ENCODE measurements at regions not wholly inside any gene's neighbourhood (a gene's known extent, or its start where the extent isn't known, plus 50 kb on each side); places are given as distances from the start of the nearest gene placed in this dataset.

DNA sequence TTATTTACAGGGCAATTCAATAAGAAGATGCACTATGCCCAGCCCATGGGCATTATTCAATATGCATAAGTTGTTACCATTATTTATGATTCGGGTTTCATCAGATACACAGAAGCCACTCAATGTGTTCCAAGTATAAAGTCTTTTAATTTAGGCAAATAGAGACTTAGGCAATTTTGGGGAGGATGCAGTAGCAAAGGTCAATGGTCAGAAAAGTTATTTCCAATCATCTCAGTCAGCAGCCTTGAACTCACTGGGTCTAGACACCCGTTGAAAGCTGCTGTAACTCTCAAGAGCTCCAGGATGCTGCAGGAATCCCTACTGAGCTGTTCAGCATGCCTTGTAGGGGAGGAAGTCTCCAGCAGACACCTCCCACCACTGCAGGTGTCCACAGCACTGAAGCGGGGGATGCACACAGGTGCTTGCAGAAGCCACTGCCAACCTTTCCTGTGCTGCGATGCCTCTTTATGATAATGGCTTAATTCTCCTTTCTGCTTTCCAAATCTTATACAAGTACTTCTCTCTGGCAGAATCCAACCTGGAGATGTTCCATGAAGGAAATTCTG lies 155.0 kb upstream of the SUCLG2 start:
- no peak for DNase-seq (ENCODE audit: low spot score in 2 of 2)
- no peaks in the 10 kb centered on the region for H3K36me3 ChIP-seq
- 65 to 67% methylated on average over 4 of the region's 4 CpGs for WGBS, 2 donors
- H3K27me3 ChIP-seq: no peaks in the 10 kb centered on the region
- peaks cover 0 to 9% (median 3%) of the 10 kb centered on the region in 4 donors for H3K4me1 ChIP-seq
- peak overlapping the region in 2 of 4 donors; percentile 45 to 68 for H3K27ac ChIP-seq
- no peaks in the 10 kb centered on the region for H3K9me3 ChIP-seq
- H3K4me3 ChIP-seq: no peak overlapping the region
- TF ChIP-seq, protein P1, sequence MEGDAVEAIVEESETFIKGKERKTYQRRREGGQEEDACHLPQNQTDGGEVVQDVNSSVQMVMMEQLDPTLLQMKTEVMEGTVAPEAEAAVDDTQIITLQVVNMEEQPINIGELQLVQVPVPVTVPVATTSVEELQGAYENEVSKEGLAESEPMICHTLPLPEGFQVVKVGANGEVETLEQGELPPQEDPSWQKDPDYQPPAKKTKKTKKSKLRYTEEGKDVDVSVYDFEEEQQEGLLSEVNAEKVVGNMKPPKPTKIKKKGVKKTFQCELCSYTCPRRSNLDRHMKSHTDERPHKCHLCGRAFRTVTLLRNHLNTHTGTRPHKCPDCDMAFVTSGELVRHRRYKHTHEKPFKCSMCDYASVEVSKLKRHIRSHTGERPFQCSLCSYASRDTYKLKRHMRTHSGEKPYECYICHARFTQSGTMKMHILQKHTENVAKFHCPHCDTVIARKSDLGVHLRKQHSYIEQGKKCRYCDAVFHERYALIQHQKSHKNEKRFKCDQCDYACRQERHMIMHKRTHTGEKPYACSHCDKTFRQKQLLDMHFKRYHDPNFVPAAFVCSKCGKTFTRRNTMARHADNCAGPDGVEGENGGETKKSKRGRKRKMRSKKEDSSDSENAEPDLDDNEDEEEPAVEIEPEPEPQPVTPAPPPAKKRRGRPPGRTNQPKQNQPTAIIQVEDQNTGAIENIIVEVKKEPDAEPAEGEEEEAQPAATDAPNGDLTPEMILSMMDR (IDR thresholded peaks at IDR 0.05): no peak
- TF ChIP-seq POLR2A (IDR thresholded peaks at IDR 0.05): no peak
- TF ChIP-seq EP300 (IDR thresholded peaks at IDR 0.05): no peak

DNA sequence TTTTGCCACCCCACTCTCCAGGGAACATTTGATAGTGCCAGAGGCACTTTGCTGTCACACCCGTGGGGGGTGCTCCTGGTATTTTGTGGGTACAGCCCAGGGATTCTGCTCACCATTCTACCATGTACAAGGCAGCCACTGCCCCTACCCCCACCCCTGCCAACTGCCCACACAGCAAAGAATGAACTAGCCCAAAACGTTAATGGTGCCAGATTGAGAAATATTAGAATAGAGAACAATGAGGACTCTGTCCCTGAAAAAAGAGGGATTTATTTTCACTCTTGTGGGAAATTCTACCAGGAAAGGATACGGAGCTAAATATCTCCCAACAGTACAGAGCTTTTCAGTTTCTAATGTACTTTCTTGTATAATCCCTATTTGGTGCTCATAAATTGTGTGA lies 154.5 kb upstream of the SUCLG2 start:
- TF ChIP-seq, protein P1 (IDR thresholded peaks at IDR 0.05): peak in 1 of 5 experiments; percentile 12
- TF ChIP-seq EP300 (IDR thresholded peaks at IDR 0.05) (peak in 1 of 2 donors; percentile 81), POLR2A (IDR thresholded peaks at IDR 0.05) (no peak)
- 34 to 36% methylated on average over 3 of the region's 3 CpGs for WGBS, 2 donors
- Histone ChIP-seq H3K9me3 (no peaks in the 10 kb centered on the region), H3K4me1 (peaks cover 0 to 9% (median 3%) of the 10 kb centered on the region in 4 donors), H3K27ac (peak overlapping the region in 2 of 4 donors; percentile 68 to 75), H3K4me3 (no peak overlapping the region), H3K36me3 (no peaks in the 10 kb centered on the region), H3K27me3 (no peaks in the 10 kb centered on the region)
- peak in 1 of 2 donors; percentile 16 for DNase-seq (ENCODE audit: low spot score in 2 of 2)

DNA sequence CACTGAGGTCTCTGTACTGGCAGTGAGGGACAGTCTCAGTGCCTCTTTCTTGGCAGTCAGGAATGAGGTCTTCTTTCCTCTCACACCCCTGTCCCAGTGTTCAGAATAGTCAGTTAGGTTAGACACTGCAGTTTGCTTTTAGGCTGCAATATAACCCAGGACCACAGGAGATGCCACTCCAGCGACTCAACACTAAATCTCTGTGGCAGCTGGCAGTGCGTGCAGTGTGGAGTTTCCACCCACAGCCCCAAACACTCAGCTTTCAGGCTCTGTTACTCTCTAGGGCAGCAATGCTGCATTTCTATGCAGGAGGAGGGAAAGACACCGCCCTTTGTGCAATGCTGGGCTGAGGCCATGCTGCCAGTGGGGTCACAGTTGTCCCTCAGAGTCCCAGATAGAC lies 150.2 kb upstream of the SUCLG2 start:
- Histone ChIP-seq H3K4me3 (no peak overlapping the region), H3K27me3 (no peaks in the 10 kb centered on the region), H3K36me3 (no peaks in the 10 kb centered on the region), H3K4me1 (peaks cover 0 to 9% (median 3%) of the 10 kb centered on the region in 4 donors), H3K27ac (no peak overlapping the region), H3K9me3 (peaks cover 0 to 15% (median 0%) of the 10 kb centered on the region in 4 donors)
- WGBS, 2 donors: 63 to 81% methylated on average over 2 to 3 of the region's 3 CpGs
- TF ChIP-seq POLR2A (IDR thresholded peaks at IDR 0.05) (no peak), EP300 (IDR thresholded peaks at IDR 0.05) (no peak)
- TF ChIP-seq, protein P1 (IDR thresholded peaks at IDR 0.05): no peak
- no peak for DNase-seq (ENCODE audit: low spot score in 2 of 2)

DNA sequence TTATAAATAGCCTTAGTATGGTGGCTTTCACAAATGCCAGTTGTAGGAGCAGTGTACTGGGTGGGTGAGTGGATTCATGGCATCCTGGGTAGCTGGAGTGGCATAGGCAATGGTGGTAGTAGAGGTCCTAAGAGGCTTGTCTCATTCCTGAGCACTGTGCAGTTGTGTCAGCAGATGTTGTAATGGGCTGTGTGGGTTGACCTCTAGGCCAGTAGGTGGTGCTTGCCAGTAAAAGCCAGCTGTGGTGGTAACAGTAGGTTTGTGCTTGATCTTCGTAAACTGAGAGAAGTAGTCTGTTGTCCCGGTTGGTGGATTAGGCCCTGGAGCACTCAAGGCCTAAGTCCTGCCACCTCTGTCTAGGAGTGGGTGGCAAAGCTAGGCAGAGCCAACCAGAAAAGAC lies 149.7 kb upstream of the SUCLG2 start:
- Histone ChIP-seq H3K4me1 (peaks cover 0 to 9% (median 3%) of the 10 kb centered on the region in 4 donors), H3K4me3 (no peak overlapping the region), H3K36me3 (no peaks in the 10 kb centered on the region), H3K27me3 (no peaks in the 10 kb centered on the region), H3K27ac (no peak overlapping the region), H3K9me3 (peaks cover 0 to 15% (median 0%) of the 10 kb centered on the region in 4 donors)
- TF ChIP-seq, protein P1 (IDR thresholded peaks at IDR 0.05): no peak
- no peak for TF ChIP-seq EP300 (IDR thresholded peaks at IDR 0.05)
- no peak for TF ChIP-seq POLR2A (IDR thresholded peaks at IDR 0.05)
- WGBS, 2 donors: 88 to 100% methylated on average over 2 of the region's 2 CpGs
- DNase-seq (ENCODE audit: low spot score in 2 of 2): no peak

DNA sequence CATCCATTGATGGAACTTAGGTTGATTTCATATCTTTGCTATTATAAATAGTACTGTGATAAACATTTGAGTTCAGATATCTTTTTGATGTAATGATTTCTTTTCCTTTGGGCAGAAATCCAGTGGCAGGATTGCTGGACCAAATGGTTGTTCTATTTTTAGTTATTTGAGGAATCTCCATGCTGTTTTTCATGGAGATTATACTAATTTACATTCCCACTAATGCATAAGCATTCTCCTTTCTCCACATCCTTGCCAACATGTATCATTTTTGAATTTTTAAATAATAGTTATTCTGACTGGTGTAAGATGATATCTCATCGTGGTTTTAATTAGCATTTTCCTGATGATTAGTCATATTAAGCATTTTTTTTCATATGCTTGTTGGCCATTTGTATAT lies 144.0 kb upstream of the SUCLG2 start:
- no peak for DNase-seq (ENCODE audit: low spot score in 2 of 2)
- Histone ChIP-seq H3K27ac (no peak overlapping the region), H3K4me1 (no peaks in the 10 kb centered on the region), H3K36me3 (no peaks in the 10 kb centered on the region), H3K9me3 (peaks cover 0 to 14% (median 0%) of the 10 kb centered on the region in 4 donors), H3K27me3 (no peaks in the 10 kb centered on the region), H3K4me3 (no peak overlapping the region)
- 42 to 64% methylated on average over 1 of the region's 1 CpG for WGBS, 2 donors
- TF ChIP-seq, protein P1 (IDR thresholded peaks at IDR 0.05): no peak
- TF ChIP-seq EP300 (IDR thresholded peaks at IDR 0.05) (no peak), POLR2A (IDR thresholded peaks at IDR 0.05) (no peak)

All from tibial nerve (tissue), 4 donors.